HTR-8/SVneo (cell line): ENCODE measurements at regions not wholly inside any gene's neighbourhood (a gene's known extent, or its start where the extent isn't known, plus 50 kb on each side); places are given as distances from the start of the nearest gene placed in this dataset.
"Not testable (repeated sequence)": the region's sequence is repeated elsewhere in the genome, so short reads cannot be mapped to it uniquely, and the experiment has no call there.

ENCODE experiments used
- DNase-seq: peaks from one replicate; pipeline ENCODE4 v3.0.0; 2011; ENCODE audit warnings: low spot score, mixed read lengths; ENCODE audit not compliant: insufficient read length
- FAIRE-seq: peaks from 2 replicates; lab custom pipeline; 2011; peaks lifted over from hg19 to GRCh38; lab: Jason Lieb, UNC

- no peak for DNase-seq
- FAIRE-seq = no peak
These were observed 86.1 kb downstream of the RAP2A start for GRCh38 chr13:97520061-97520460.

GRCh38 chr13:97520866-97521265 is 86.9 kb downstream of the RAP2A start:
- no peak for FAIRE-seq
- no peak for DNase-seq

DNA sequence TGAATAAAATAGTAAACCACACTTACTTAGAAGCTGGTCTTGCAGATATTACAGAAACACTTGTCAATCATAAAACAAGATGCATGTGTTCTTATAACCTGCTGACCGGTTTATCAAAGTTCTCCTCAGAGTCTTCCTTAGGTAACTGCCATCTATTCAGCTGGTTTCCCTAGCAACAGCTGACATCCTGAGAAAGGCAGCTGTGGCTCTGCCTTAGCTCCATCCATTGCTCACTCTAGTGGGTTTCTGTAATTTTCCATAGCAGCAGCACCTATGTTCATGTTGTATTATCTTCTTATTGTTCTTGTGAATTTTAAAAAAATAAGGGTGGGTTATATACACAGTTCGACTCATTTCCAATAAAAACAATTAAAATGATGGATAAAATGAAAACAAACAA is 87.8 kb downstream of the RAP2A start:
- DNase-seq = no peak
- no peak for FAIRE-seq

- no peak for FAIRE-seq
These were observed 88.3 kb downstream of the RAP2A start for GRCh38 chr13:97522243-97522642.

GRCh38 chr13:97526556-97526955 is 92.6 kb downstream of the RAP2A start:
- no peak for DNase-seq
- no peak for FAIRE-seq

More at GRCh38 chr13:97522243-97522642, 88.3 kb downstream of the RAP2A start:
- no peak for DNase-seq

GRCh38 chr13:97528518-97528917 is 94.5 kb downstream of the RAP2A start:
- FAIRE-seq = no peak

GRCh38 chr13:97534540-97534939 is 100.6 kb downstream of the RAP2A start:
- DNase-seq (no peak), FAIRE-seq (no peak)

More at GRCh38 chr13:97528518-97528917, 94.5 kb downstream of the RAP2A start:
- DNase-seq = no peak

GRCh38 chr13:97535614-97536013 is 101.6 kb downstream of the RAP2A start:
- no peak for FAIRE-seq
- no peak for DNase-seq

DNA sequence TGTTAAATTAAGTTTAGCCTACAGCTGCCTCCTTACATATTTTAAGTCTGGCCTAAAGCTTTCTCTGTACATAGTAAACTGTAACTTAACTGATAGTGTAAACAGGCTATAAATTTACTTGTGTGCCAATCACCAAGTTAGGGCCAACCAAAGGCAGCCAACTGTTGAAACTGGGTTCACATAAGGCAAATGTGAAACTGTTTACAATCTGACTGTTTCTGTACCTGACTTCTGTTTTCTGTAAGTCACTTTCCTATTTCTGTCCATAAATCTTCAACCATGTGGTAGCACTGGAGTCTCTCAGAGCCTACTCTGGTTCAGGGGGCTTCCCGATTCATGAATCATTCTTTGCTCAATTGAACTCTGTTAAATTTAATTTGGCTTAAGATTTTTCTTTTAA is 103.1 kb downstream of the RAP2A start:
- DNase-seq (no peak), FAIRE-seq (no peak)

DNA sequence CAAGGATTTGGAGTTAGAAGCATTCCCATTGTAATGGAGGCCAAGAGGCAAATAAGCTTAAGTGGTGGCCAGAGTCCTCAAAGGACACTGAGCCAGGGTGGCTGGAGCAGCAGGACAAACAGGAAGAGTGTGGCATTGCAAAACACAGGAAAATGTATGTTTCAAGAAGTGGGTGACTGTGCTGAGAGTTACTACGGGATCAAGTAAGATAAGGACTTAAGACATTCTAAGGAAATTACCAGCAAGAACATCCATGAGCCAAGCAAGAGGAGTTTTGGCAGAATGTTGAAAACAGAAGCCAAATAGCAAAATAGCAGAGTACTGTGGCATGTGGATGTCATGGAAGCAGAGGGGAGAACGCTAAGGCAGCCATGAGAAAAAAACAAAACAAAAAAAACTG is 104.2 kb downstream of the RAP2A start:
- DNase-seq (no peak), FAIRE-seq (no peak)

DNA sequence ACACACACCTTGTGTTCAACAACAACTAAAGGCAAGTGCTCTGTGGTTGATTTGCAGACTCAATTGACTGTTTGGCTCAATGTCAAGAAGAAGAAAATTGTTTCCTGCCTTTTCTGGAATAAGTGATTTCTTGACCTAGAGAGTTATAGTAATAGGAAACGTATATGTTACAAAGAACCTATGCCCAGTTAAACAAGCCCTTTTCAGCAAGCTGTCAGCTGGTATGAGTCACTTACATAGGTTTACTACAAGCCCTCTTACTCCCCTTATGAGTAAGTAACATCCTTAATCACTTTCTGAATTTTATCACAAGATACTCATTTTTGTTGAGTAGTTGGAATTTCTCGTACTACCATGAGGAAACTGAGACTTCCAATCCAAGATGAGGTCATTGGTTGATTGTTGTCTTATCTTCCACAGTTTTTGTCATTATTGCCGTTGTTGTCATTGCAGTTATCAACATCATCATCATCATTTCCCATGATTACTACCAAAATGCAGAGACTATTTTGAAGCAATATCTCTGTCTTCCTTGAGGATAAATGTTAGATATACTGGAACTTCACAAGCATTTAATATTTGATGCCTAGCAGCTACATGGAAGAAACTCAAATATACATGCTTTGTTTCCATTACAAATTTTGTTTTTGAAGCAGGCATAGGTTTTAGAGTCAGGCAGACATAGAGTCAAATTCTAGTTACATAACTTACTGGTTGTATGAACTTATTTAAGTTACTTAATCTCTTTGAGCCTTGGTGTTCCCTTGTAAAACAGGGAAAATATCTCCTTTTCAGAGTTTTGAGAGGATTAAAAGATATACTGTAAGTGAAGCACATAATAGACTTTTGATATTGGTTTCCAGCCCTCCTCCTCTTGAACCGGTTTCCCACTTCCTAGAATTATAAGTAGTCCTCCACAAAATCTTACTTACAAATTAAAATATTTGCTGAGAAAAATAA is 106.0 kb downstream of the RAP2A start:
- DNase-seq (no peak), FAIRE-seq (no peak)

DNA sequence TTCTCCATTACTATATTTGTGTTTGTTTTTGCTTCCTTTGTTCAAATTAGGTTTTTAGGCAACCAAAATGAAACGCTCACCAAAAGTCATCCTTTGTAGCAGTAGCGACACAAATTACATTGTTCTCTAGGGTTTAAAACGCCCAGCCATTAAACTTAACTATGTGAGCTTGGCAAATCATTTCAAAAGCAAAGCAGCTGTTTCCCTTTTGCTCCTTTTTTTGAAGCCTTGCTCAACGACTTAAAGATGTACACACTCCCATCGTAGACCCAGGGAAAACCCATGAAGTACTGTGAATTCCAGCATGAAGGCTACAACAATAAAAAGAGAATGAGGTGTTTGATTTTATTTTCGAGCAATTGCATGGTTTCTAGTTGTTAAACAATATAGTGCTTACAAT is 106.7 kb downstream of the RAP2A start:
- FAIRE-seq = no peak
- no peak for DNase-seq

- no peak for DNase-seq
- FAIRE-seq = no peak
These were observed 108.2 kb downstream of the RAP2A start for GRCh38 chr13:97542102-97542685.

- no peak for DNase-seq
These were observed 110.2 kb downstream of the RAP2A start for GRCh38 chr13:97544031-97544765.

GRCh38 chr13:97544971-97545499 is 111.1 kb downstream of the RAP2A start:
- not testable (repeated sequence) for FAIRE-seq, DNase-seq

More at GRCh38 chr13:97544031-97544765, 110.2 kb downstream of the RAP2A start:
- FAIRE-seq = no peak

GRCh38 chr13:97548138-97548537 is 114.2 kb downstream of the RAP2A start:
- no peak for DNase-seq
- FAIRE-seq = no peak

DNA sequence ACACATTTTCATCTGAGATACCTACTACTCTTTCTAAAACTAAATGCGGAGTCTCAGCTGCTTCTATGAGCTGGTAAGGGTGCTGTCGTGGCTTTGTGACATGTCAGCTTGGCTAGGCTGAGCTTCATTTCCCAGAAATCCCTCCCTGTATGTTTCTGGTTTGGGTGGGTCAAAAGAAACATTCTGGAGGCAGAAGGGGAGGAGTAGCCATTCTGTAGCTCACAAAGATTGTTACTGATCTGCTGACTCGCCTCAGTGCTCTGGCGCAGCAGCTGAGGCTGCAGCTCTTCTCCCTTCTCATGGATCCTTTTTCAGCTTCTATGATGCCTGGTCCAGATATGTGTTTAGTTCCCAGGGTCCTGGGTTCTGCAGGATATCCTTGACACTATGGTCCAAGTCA is 114.7 kb downstream of the RAP2A start:
- FAIRE-seq (no peak), DNase-seq (no peak)

GRCh38 chr13:97549201-97549600 is 115.2 kb downstream of the RAP2A start:
- no peak for DNase-seq
- FAIRE-seq = no peak

GRCh38 chr13:97554496-97554895 is 120.5 kb downstream of the RAP2A start:
- DNase-seq = no peak
- FAIRE-seq = no peak

GRCh38 chr13:97555034-97555433 is 121.1 kb downstream of the RAP2A start:
- FAIRE-seq (no peak), DNase-seq (no peak)
